GM18511 (cell line): ENCODE measurements at regions not wholly inside any gene's neighbourhood (a gene's known extent, or its start where the extent isn't known, plus 50 kb on each side); places are given as distances from the start of the nearest gene placed in this dataset.
"Not testable (repeated sequence)": the region's sequence is repeated elsewhere in the genome, so short reads cannot be mapped to it uniquely, and the experiment has no call there.

ENCODE experiments used
- ATAC-seq: cut with Tn5 transposase; IDR thresholded peaks from one replicate; pipeline ENCODE4 v1.9.1; 2021; ENCODE audit warnings: mild to moderate bottlenecking, moderate library complexity; ENCODE audit not compliant: unreplicated experiment

GRCh38 chr5:87127956-87128687 is 139.6 kb upstream of the RASA1 start:
- no peak for ATAC-seq

- ATAC-seq: no peak
Observed at GRCh38 chr5:87129046-87129445, 138.6 kb upstream of the RASA1 start.

- no peak for ATAC-seq
Observed at GRCh38 chr5:87132696-87133095, 135.0 kb upstream of the RASA1 start.

- not testable (repeated sequence) for ATAC-seq
Observed at GRCh38 chr5:87134513-87134912, 133.2 kb upstream of the RASA1 start.

GRCh38 chr5:87136096-87136495 is 131.6 kb upstream of the RASA1 start:
- ATAC-seq: no peak

- ATAC-seq: no peak
Observed at GRCh38 chr5:87136733-87137132, 130.9 kb upstream of the RASA1 start.

- no peak for ATAC-seq
Observed at GRCh38 chr5:87137283-87137682, 130.4 kb upstream of the RASA1 start.

- no peak for ATAC-seq
Observed at GRCh38 chr5:87138091-87138805, 129.4 kb upstream of the RASA1 start.

- ATAC-seq: no peak
Observed at GRCh38 chr5:87139795-87140194, 127.9 kb upstream of the RASA1 start.

GRCh38 chr5:87141544-87141943 is 126.1 kb upstream of the RASA1 start:
- no peak for ATAC-seq

- ATAC-seq: not testable (repeated sequence)
Observed at GRCh38 chr5:87145853-87146252, 121.8 kb upstream of the RASA1 start.

GRCh38 chr5:87147441-87147840 is 120.2 kb upstream of the RASA1 start:
- ATAC-seq: no peak

- ATAC-seq: no peak
Observed at GRCh38 chr5:87150630-87151029, 117.1 kb upstream of the RASA1 start.

GRCh38 chr5:87151547-87151946 is 116.1 kb upstream of the RASA1 start:
- peak; percentile 62 for ATAC-seq

GRCh38 chr5:87152886-87153285 is 114.8 kb upstream of the RASA1 start:
- ATAC-seq: no peak

GRCh38 chr5:87154191-87154590 is 113.5 kb upstream of the RASA1 start:
- ATAC-seq: no peak

GRCh38 chr5:87155106-87155505 is 112.6 kb upstream of the RASA1 start:
- ATAC-seq: no peak

GRCh38 chr5:87156631-87157030 is 111.1 kb upstream of the RASA1 start:
- no peak for ATAC-seq

GRCh38 chr5:87164409-87164808 is 103.3 kb upstream of the RASA1 start:
- no peak for ATAC-seq

GRCh38 chr5:87169300-87169991 is 98.2 kb upstream of the RASA1 start:
- no peak for ATAC-seq

- no peak for ATAC-seq
Observed at GRCh38 chr5:87170799-87171198, 96.9 kb upstream of the RASA1 start.

- no peak for ATAC-seq
Observed at GRCh38 chr5:87182649-87183048, 85.0 kb upstream of the RASA1 start.
